Mesendoderm (in vitro differentiated cells): ENCODE measurements at regions not wholly inside any gene's neighbourhood (a gene's known extent, or its start where the extent isn't known, plus 50 kb on each side); places are given as distances from the start of the nearest gene placed in this dataset.

Experiments
- DNase-seq: peaks from one replicate; pipeline ENCODE4 v3.0.0; 2013
- H2AK5ac ChIP-seq: 2 replicates; pipeline ENCODE4 v1.6.1; 2013; ENCODE audit warnings: low read length, inconsistent platforms
- H2BK120ac ChIP-seq: 2 replicates; pipeline ENCODE4 v1.6.1; 2013; ENCODE audit warnings: low read depth, mild to moderate bottlenecking, low read length, moderate library complexity, mixed read lengths
- H2BK15ac ChIP-seq: replicated peaks from 2 replicates; pipeline ENCODE4 v1.6.1; 2013; ENCODE audit warnings: low read depth, mild to moderate bottlenecking, moderate library complexity
- H2BK5ac ChIP-seq: 2 replicates; pipeline ENCODE4 v1.6.1; 2013; ENCODE audit warnings: low read length, inconsistent platforms
- H3K18ac ChIP-seq: 2 replicates; pipeline ENCODE4 v1.6.1; 2013; ENCODE audit warnings: mild to moderate bottlenecking, low read length, mixed read lengths
- H3K23ac ChIP-seq: one replicate; pipeline ENCODE4 v1.6.1; 2013; ENCODE audit warnings: low read length
- H3K27ac ChIP-seq: 2 replicates; pipeline ENCODE4 v1.5.1; 2013; ENCODE audit warnings: low read depth, mild to moderate bottlenecking, inconsistent platforms, low read length, moderate library complexity
- H3K27me3 ChIP-seq: 2 replicates; pipeline ENCODE4 v1.6.1; 2013; ENCODE audit warnings: low read length, control low read depth, mild to moderate bottlenecking, inconsistent platforms; ENCODE audit not compliant: insufficient read depth, poor library complexity
- H3K36me3 ChIP-seq: 2 replicates; pipeline ENCODE4 v1.6.1; 2013; ENCODE audit warnings: low read length, inconsistent platforms; ENCODE audit not compliant: control insufficient read depth, insufficient read depth
- H3K4ac ChIP-seq: one replicate; pipeline ENCODE4 v1.6.1; 2013; ENCODE audit warnings: low read depth, mild to moderate bottlenecking, low read length, moderate library complexity
- H3K4me1 ChIP-seq: 2 replicates; pipeline ENCODE4 v1.6.1; 2013; ENCODE audit warnings: low read depth, low read length, inconsistent platforms; ENCODE audit not compliant: control insufficient read depth
- H3K4me2 ChIP-seq: 2 replicates; pipeline ENCODE4 v1.6.1; 2013; ENCODE audit warnings: low read length
- H3K4me3 ChIP-seq: 2 replicates; pipeline ENCODE4 v1.5.1; 2013; ENCODE audit warnings: mild to moderate bottlenecking, low read length
- H3K56ac ChIP-seq: one replicate; pipeline ENCODE4 v1.6.1; 2013; ENCODE audit warnings: low read length
- H3K79me1 ChIP-seq: 2 replicates; pipeline ENCODE4 v1.6.1; 2013; ENCODE audit warnings: low read length, inconsistent platforms
- H3K79me2 ChIP-seq: 2 replicates; pipeline ENCODE4 v1.6.1; 2013; ENCODE audit warnings: mild to moderate bottlenecking, low read length; ENCODE audit not compliant: control insufficient read depth, insufficient read depth
- H3K9ac ChIP-seq: 2 replicates; pipeline ENCODE4 v1.6.1; 2013; ENCODE audit warnings: low read length, inconsistent platforms
- H4K5ac ChIP-seq: one replicate; pipeline ENCODE4 v1.6.1; 2013; ENCODE audit warnings: low read length
- H4K8ac ChIP-seq: one replicate; pipeline ENCODE4 v1.6.1; 2013; ENCODE audit warnings: low read depth, mild to moderate bottlenecking, control low read depth, low read length, moderate library complexity
- WGBS: extraction: QIAGEN DNeasy Blood & Tissue Kit; methylation state at CpG from one replicate; pipeline ENCODE4 v1.1.7; 2013; ENCODE audit warnings: low lambda C conversion rate, missing lambda C conversion rate; ENCODE audit not compliant: insufficient coverage; ENCODE audit errors: extremely low coverage; 5-methylcytosine and 5-hydroxymethylcytosine counted together

GRCh38 chr5:82884821-82885471, 192.2 kb downstream of the TMEM167A start:
- Histone ChIP-seq H3K79me2 (no peaks in the 10 kb centered on the region), H4K5ac (no peak overlapping the region), H3K9ac (no peak overlapping the region), H4K8ac (no peak overlapping the region), H3K79me1 (no peaks in the 10 kb centered on the region), H2BK5ac (no peak overlapping the region), H3K27me3 (no peaks in the 10 kb centered on the region), H2BK15ac (no peak overlapping the region), H3K27ac (no peak overlapping the region), H3K23ac (no peak overlapping the region), H3K4ac (no peak overlapping the region), H3K18ac (no peak overlapping the region), H3K4me1 (no peaks in the 10 kb centered on the region), H3K56ac (no peak overlapping the region), H3K36me3 (no peaks in the 10 kb centered on the region), H3K4me3 (no peak overlapping the region), H3K4me2 (no peak overlapping the region), H2BK120ac (no peak overlapping the region), H2AK5ac (no peak overlapping the region)
- WGBS: no CpG with 5 or more reads among the region's 5 CpGs
- DNase-seq: peak; percentile 38

- Histone ChIP-seq H4K8ac (no peak overlapping the region), H3K18ac (no peak overlapping the region), H4K5ac (no peak overlapping the region), H3K4me2 (no peak overlapping the region), H2BK120ac (no peak overlapping the region), H2AK5ac (no peak overlapping the region), H3K79me2 (no peaks in the 10 kb centered on the region), H3K56ac (no peak overlapping the region), H3K27me3 (no peaks in the 10 kb centered on the region), H3K23ac (no peak overlapping the region), H3K27ac (no peak overlapping the region), H3K9ac (no peak overlapping the region), H3K36me3 (no peaks in the 10 kb centered on the region), H3K4me1 (no peaks in the 10 kb centered on the region), H2BK5ac (no peak overlapping the region), H3K79me1 (no peaks in the 10 kb centered on the region), H3K4me3 (no peak overlapping the region), H3K4ac (no peak overlapping the region), H2BK15ac (no peak overlapping the region)
- DNase-seq: no peak
These were observed 194.9 kb downstream of the TMEM167A start for GRCh38 chr5:82882316-82882715.

GRCh38 chr5:82881571-82882174, 195.5 kb downstream of the TMEM167A start:
- H4K5ac ChIP-seq: no peak overlapping the region
- H3K4me3 ChIP-seq: no peak overlapping the region
- H3K36me3 ChIP-seq: no peaks in the 10 kb centered on the region
- no peak overlapping the region for H2BK15ac ChIP-seq
- no peak overlapping the region for H2BK5ac ChIP-seq
- no peaks in the 10 kb centered on the region for H3K27me3 ChIP-seq
- no peaks in the 10 kb centered on the region for H3K79me1 ChIP-seq
- H3K4me2 ChIP-seq: no peak overlapping the region
- H2BK120ac ChIP-seq: no peak overlapping the region
- H3K4ac ChIP-seq: no peak overlapping the region
- no peak overlapping the region for H4K8ac ChIP-seq
- H3K27ac ChIP-seq: no peak overlapping the region
- H3K4me1 ChIP-seq: no peaks in the 10 kb centered on the region
- no CpG with 5 or more reads among the region's 2 CpGs for WGBS
- no peak overlapping the region for H3K9ac ChIP-seq
- H3K18ac ChIP-seq: no peak overlapping the region
- no peak overlapping the region for H3K23ac ChIP-seq
- H3K56ac ChIP-seq: no peak overlapping the region
- H3K79me2 ChIP-seq: no peaks in the 10 kb centered on the region
- no peak overlapping the region for H2AK5ac ChIP-seq
- no peak for DNase-seq

GRCh38 chr5:82879089-82879488, 198.1 kb downstream of the TMEM167A start:
- Histone ChIP-seq H3K9ac (no peak overlapping the region), H4K5ac (no peak overlapping the region), H3K27ac (no peak overlapping the region), H2BK120ac (no peak overlapping the region), H3K79me2 (no peaks in the 10 kb centered on the region), H3K18ac (no peak overlapping the region), H2BK5ac (no peak overlapping the region), H2BK15ac (no peak overlapping the region), H3K4ac (no peak overlapping the region), H3K23ac (no peak overlapping the region), H3K4me1 (no peaks in the 10 kb centered on the region), H3K4me3 (no peak overlapping the region), H3K56ac (no peak overlapping the region), H3K27me3 (no peaks in the 10 kb centered on the region), H2AK5ac (no peak overlapping the region), H3K79me1 (no peaks in the 10 kb centered on the region), H4K8ac (no peak overlapping the region), H3K36me3 (no peaks in the 10 kb centered on the region), H3K4me2 (no peak overlapping the region)
- WGBS: no CpG with 5 or more reads among the region's 1 CpG
- no peak for DNase-seq

- no peak overlapping the region for H3K4ac ChIP-seq
- H3K4me3 ChIP-seq: no peak overlapping the region
- no peak overlapping the region for H2BK5ac ChIP-seq
- no peaks in the 10 kb centered on the region for H3K36me3 ChIP-seq
- no peak overlapping the region for H2AK5ac ChIP-seq
- H2BK120ac ChIP-seq: no peak overlapping the region
- no peak overlapping the region for H4K8ac ChIP-seq
- no peaks in the 10 kb centered on the region for H3K4me1 ChIP-seq
- no peak overlapping the region for H3K4me2 ChIP-seq
- H3K79me1 ChIP-seq: no peaks in the 10 kb centered on the region
- H3K23ac ChIP-seq: no peak overlapping the region
- no peak overlapping the region for H4K5ac ChIP-seq
- no peak overlapping the region for H3K56ac ChIP-seq
- H2BK15ac ChIP-seq: no peak overlapping the region
- H3K9ac ChIP-seq: no peak overlapping the region
- no CpG with 5 or more reads among the region's 2 CpGs for WGBS
- H3K79me2 ChIP-seq: no peaks in the 10 kb centered on the region
- no peaks in the 10 kb centered on the region for H3K27me3 ChIP-seq
- no peak overlapping the region for H3K27ac ChIP-seq
- DNase-seq: no peak
- H3K18ac ChIP-seq: no peak overlapping the region
These were observed 203.7 kb downstream of the TMEM167A start for GRCh38 chr5:82873452-82873851.
